Loucy (cell line): ENCODE measurements at regions not wholly inside any gene's neighbourhood (a gene's known extent, or its start where the extent isn't known, plus 50 kb on each side); places are given as distances from the start of the nearest gene placed in this dataset.

Experiments
- CTCF ChIP-seq: fragments of 200-600 bp; sonication (generic); conservative IDR thresholded peaks from 2 replicates; pipeline ENCODE4 v1.5.1; 2014; ENCODE audit warnings: mild to moderate bottlenecking, antibody characterized with exemption, low read length
- EZH2phosphoT487 ChIP-seq: fragments of 200-600 bp; IDR thresholded peaks from 2 replicates; pipeline ENCODE4 v1.6.1; 2018; ENCODE audit warnings: antibody characterized with exemption, mild to moderate bottlenecking, moderate library complexity, borderline replicate concordance

GRCh38 chr7:83852136-83852535 lies 203.2 kb upstream of the SEMA3E start:
- TF ChIP-seq CTCF (no peak), EZH2phosphoT487 (no peak)
